SK-N-MC (cell line): ENCODE measurements at regions not wholly inside any gene's neighbourhood (a gene's known extent, or its start where the extent isn't known, plus 50 kb on each side); places are given as distances from the start of the nearest gene placed in this dataset.
"Not testable (repeated sequence)": the region's sequence is repeated elsewhere in the genome, so short reads cannot be mapped to it uniquely, and the experiment has no call there.

Experiments used
- EZH2 ChIP-seq: fragments of 200-600 bp; sonication (generic); IDR thresholded peaks from one replicate; pipeline ENCODE4 v1.6.1; 2017; ENCODE audit warnings: antibody characterized with exemption
- FOXP2 ChIP-seq: optimal IDR thresholded peaks from 2 replicates; pipeline ENCODE3; 2011; ENCODE audit warnings: mild to moderate bottlenecking, moderate library complexity; ENCODE audit not compliant: insufficient read depth; ENCODE audit errors: extremely low read length, control extremely low read depth
- POLR2AphosphoS5 ChIP-seq: IDR thresholded peaks from 2 replicates; pipeline ENCODE4 v1.6.1; 2012; ENCODE audit warnings: mild to moderate bottlenecking, low read depth, low read length, borderline replicate concordance

DNA sequence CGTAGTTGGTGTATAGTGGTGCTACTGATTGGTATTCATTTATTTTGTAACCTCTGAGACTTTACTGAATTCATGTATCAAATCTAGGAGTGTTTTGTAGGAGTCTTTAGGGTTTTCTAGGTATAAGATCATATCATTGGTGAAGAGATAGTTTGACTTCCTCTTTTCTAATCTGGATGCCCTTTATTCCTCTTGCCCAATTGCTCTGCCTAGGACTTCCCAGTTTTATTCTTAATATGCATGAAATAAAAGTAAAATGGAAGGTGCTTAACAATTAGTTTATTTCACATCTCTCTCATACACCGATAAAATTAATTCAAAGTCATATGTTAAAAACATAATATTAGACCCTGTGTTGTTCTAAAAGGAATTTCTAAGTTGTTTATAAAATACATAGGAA is 95.2 kb downstream of the CCDC74A start:
- not testable (repeated sequence) for TF ChIP-seq POLR2AphosphoS5, EZH2, FOXP2
